ENCODE measurements at regions not wholly inside any gene's neighbourhood (a gene's known extent, or its start where the extent isn't known, plus 50 kb on each side); places are given as distances from the start of the nearest gene placed in this dataset.

DNA sequence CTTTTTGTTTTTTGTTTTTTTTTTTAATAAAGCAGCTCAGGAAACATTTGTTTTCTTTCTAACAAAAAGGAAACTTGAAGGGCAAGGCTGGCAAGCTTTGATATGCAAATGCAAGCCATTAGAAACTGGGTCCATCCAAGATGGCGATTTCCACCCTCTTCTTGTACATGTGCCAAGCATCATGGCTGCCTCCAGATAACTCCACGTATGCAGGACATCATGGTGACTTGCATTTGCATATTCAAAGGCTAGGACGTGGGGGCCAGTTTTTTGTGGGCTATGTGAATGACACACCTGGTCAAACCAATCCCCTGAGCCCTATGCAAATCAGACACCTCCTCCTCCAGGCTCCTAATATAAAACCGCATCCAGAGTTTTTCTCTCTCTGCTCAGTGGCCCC lies 692.6 kb downstream of the FAM133A start:
- Mint-ChIP-seq H3K36me3 (no peaks in the 10 kb centered on the region), H3K4me1 (no peaks in the 10 kb centered on the region), H3K27ac (peak overlapping the region in 1 of 8 donors; percentile 27), H3K4me3 (no peak overlapping the region), H3K27me3 (no peaks in the 10 kb centered on the region), H3K9me3 (peaks cover 0 to 6% (median 2%) of the 10 kb centered on the region in 5 donors)
- no peak overlapping the region for H3K4me3 ChIP-seq (ENCODE audit: low read length)
- POLR2A ChIA-PET, result no interaction called here
- no peak overlapping the region for H3K27ac ChIP-seq (ENCODE audit: low read depth, low read length)
- H3K27me3 ChIP-seq (ENCODE audit: insufficient read depth, low read length, poor library complexity, severe bottlenecking), result no peaks in the 10 kb centered on the region
- H3K4me1 ChIP-seq (ENCODE audit: insufficient read depth, low read length), result no peaks in the 10 kb centered on the region
- H3K9me3 ChIP-seq (ENCODE audit: low read length), result no peaks in the 10 kb centered on the region
- CTCF ChIA-PET, result no interaction called here
- no peaks in the 10 kb centered on the region for H3K36me3 ChIP-seq (ENCODE audit: insufficient read depth, low read length)
- no peak for DNase-seq

DNA sequence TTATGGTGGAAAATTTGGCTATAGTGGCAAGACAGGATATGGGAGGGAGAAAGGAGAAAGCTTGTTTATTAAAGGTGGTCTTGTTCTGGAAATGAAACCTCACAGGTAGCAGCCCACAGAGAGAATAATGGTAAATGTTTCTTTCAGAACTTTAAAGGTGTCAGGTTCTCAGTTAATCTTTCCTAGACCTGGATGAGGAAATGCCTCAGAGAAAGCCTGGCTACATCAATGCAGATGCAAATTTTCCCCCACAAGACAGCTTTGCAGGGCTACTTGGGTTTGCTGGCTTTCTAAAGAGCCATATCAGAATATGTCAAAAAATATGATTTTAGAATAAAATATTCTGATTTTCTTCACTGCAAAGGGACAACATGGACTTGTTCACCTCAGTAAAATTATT lies 715.0 kb downstream of the FAM133A start:
- no peaks in the 10 kb centered on the region for H3K9me3 ChIP-seq (ENCODE audit: low read length)
- Mint-ChIP-seq H3K27ac (no peak overlapping the region), H3K9me3 (peaks cover 2 to 19% (median 5%) of the 10 kb centered on the region in 5 donors), H3K4me1 (no peaks in the 10 kb centered on the region), H3K36me3 (no peaks in the 10 kb centered on the region), H3K27me3 (no peaks in the 10 kb centered on the region), H3K4me3 (no peak overlapping the region)
- no peak for DNase-seq
- no peak overlapping the region for H3K27ac ChIP-seq (ENCODE audit: low read depth, low read length)
- no peaks in the 10 kb centered on the region for H3K27me3 ChIP-seq (ENCODE audit: insufficient read depth, low read length, poor library complexity, severe bottlenecking)
- ChIA-PET CTCF (no interaction called here), POLR2A (no interaction called here)
- H3K36me3 ChIP-seq (ENCODE audit: insufficient read depth, low read length), result no peaks in the 10 kb centered on the region
- H3K4me3 ChIP-seq (ENCODE audit: low read length), result no peak overlapping the region
- no peaks in the 10 kb centered on the region for H3K4me1 ChIP-seq (ENCODE audit: insufficient read depth, low read length)

DNA sequence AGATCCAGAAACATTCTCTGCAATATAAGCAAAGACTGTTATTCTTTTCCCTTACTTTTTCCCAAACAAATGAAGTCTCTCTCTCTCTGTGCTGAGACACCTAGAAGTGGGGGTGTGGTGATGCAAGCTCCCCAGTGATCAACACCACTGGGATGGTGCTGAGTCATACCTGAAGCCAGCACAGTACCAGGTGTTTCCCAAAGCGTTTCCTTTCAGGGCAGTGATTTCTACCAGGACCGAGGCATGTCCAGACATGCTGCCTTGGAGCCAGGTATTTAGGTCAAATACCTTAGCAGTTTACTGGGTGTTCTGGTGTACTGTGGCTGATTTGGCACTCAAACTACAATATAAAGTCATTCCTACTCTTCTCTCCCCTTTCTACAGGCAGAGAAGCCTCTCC lies 726.5 kb downstream of the FAM133A start:
- POLR2A ChIA-PET, result no interaction called here
- CTCF ChIA-PET, result no interaction called here

GRCh38 chrX:94401426-94401825 lies 727.4 kb downstream of the FAM133A start:
- H3K4me3 ChIP-seq (ENCODE audit: low read length), result no peak overlapping the region
- ChIA-PET CTCF (no interaction called here), POLR2A (no interaction called here)
- no peaks in the 10 kb centered on the region for H3K27me3 ChIP-seq (ENCODE audit: insufficient read depth, low read length, poor library complexity, severe bottlenecking)
- H3K36me3 ChIP-seq (ENCODE audit: insufficient read depth, low read length), result no peaks in the 10 kb centered on the region
- no peaks in the 10 kb centered on the region for H3K4me1 ChIP-seq (ENCODE audit: insufficient read depth, low read length)
- no peaks in the 10 kb centered on the region for H3K4me1 Mint-ChIP-seq
- H3K27me3 Mint-ChIP-seq, result no peaks in the 10 kb centered on the region
- no peak overlapping the region for H3K27ac ChIP-seq (ENCODE audit: low read depth, low read length)
- no peak for DNase-seq
- H3K4me3 Mint-ChIP-seq, result no peak overlapping the region
- peaks cover 0 to 8% (median 6%) of the 10 kb centered on the region in 5 donors for H3K9me3 Mint-ChIP-seq
- H3K36me3 Mint-ChIP-seq, result no peaks in the 10 kb centered on the region
- H3K27ac Mint-ChIP-seq, result no peak overlapping the region
- no peaks in the 10 kb centered on the region for H3K9me3 ChIP-seq (ENCODE audit: low read length)

More for the DNA sequence above, 726.5 kb downstream of the FAM133A start:
- no peaks in the 10 kb centered on the region for H3K4me1 ChIP-seq (ENCODE audit: insufficient read depth, low read length)
- Mint-ChIP-seq H3K36me3 (no peaks in the 10 kb centered on the region), H3K4me3 (no peak overlapping the region), H3K9me3 (peaks cover 0 to 8% (median 6%) of the 10 kb centered on the region in 5 donors), H3K27me3 (no peaks in the 10 kb centered on the region), H3K4me1 (no peaks in the 10 kb centered on the region), H3K27ac (no peak overlapping the region)
- H3K4me3 ChIP-seq (ENCODE audit: low read length), result no peak overlapping the region
- no peaks in the 10 kb centered on the region for H3K36me3 ChIP-seq (ENCODE audit: insufficient read depth, low read length)
- H3K27me3 ChIP-seq (ENCODE audit: insufficient read depth, low read length, poor library complexity, severe bottlenecking), result no peaks in the 10 kb centered on the region
- no peak for DNase-seq
- H3K9me3 ChIP-seq (ENCODE audit: low read length), result no peaks in the 10 kb centered on the region
- no peak overlapping the region for H3K27ac ChIP-seq (ENCODE audit: low read depth, low read length)

- Histone ChIP-seq H3K27me3 (ENCODE audit: insufficient read depth, low read length, poor library complexity, severe bottlenecking) (no peaks in the 10 kb centered on the region), H3K4me1 (ENCODE audit: insufficient read depth, low read length) (no peaks in the 10 kb centered on the region), H3K27ac (ENCODE audit: low read depth, low read length) (no peak overlapping the region), H3K9me3 (ENCODE audit: low read length) (no peaks in the 10 kb centered on the region), H3K4me3 (ENCODE audit: low read length) (no peak overlapping the region), H3K36me3 (ENCODE audit: insufficient read depth, low read length) (no peaks in the 10 kb centered on the region)
- ChIA-PET POLR2A (no interaction called here), CTCF (no interaction called here)
- peak overlapping the region in 1 of 8 donors; percentile 57 for H3K27ac Mint-ChIP-seq
- H3K27me3 Mint-ChIP-seq, result peaks cover 0 to 1% of the 10 kb centered on the region in 2 donors
- H3K9me3 Mint-ChIP-seq, result peaks cover 0 to 4% (median 0%) of the 10 kb centered on the region in 5 donors
- no peak for DNase-seq
- H3K4me3 Mint-ChIP-seq, result peak overlapping the region in 1 of 7 donors; percentile 32
- no peaks in the 10 kb centered on the region for H3K36me3 Mint-ChIP-seq
- H3K4me1 Mint-ChIP-seq, result no peaks in the 10 kb centered on the region
Measured at GRCh38 chrX:94414746-94415145, 740.7 kb downstream of the FAM133A start.

DNA sequence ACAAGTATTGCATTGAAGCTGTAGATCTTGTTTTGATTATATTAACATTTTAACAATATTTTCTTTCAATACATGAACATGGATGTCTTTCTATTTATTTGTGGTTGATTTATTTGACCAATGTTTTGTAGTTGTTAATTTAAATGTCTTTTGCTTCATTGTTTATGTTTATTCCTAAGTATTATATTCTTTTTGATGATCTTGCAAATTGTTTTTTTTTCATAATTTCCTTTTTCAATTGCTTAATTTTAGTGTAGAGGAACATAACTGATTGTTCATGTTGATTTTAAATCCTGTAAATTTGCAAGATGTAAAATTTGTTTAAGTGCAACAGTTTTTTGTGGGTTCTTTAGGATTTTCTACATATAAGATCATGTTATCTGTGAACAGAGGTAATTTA lies 744.1 kb downstream of the FAM133A start:
- H3K27ac Mint-ChIP-seq, result no peak overlapping the region
- H3K36me3 ChIP-seq (ENCODE audit: insufficient read depth, low read length), result no peaks in the 10 kb centered on the region
- H3K9me3 ChIP-seq (ENCODE audit: low read length), result no peaks in the 10 kb centered on the region
- no peaks in the 10 kb centered on the region for H3K27me3 ChIP-seq (ENCODE audit: insufficient read depth, low read length, poor library complexity, severe bottlenecking)
- H3K36me3 Mint-ChIP-seq, result no peaks in the 10 kb centered on the region
- no peak for DNase-seq
- H3K4me3 Mint-ChIP-seq, result no peak overlapping the region
- no peaks in the 10 kb centered on the region for H3K4me1 Mint-ChIP-seq
- ChIA-PET CTCF (no interaction called here), POLR2A (no interaction called here)
- no peak overlapping the region for H3K27ac ChIP-seq (ENCODE audit: low read depth, low read length)
- no peaks in the 10 kb centered on the region for H3K4me1 ChIP-seq (ENCODE audit: insufficient read depth, low read length)
- H3K4me3 ChIP-seq (ENCODE audit: low read length), result no peak overlapping the region
- peaks cover 0 to 1% of the 10 kb centered on the region in 2 donors for H3K27me3 Mint-ChIP-seq
- H3K9me3 Mint-ChIP-seq, result peaks cover 0 to 4% (median 2%) of the 10 kb centered on the region in 5 donors

DNA sequence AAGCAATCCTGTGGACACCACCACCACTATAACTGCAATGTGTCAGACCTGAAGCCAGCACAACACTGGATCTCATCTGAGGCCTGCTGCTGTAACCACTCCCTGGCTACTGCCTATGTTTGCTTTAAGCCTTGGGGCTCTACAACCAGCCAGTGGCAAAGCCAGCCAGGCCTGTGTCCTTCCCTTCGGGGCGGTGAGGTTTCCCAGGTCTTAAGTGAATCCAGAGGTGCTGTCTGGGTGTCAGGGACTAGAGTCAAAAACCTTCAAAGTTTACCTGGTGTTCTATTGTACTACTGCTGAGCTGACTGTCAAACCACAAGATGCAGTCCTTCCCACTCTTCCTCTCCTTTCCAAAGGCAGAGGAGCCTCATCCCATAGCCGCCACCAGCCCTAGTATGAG lies 750.5 kb downstream of the FAM133A start:
- Mint-ChIP-seq H3K27me3 (no peaks in the 10 kb centered on the region), H3K9me3 (peaks cover 0 to 4% (median 2%) of the 10 kb centered on the region in 5 donors), H3K36me3 (no peaks in the 10 kb centered on the region), H3K4me3 (no peak overlapping the region), H3K4me1 (no peaks in the 10 kb centered on the region), H3K27ac (no peak overlapping the region)
- Histone ChIP-seq H3K4me3 (ENCODE audit: low read length) (no peak overlapping the region), H3K4me1 (ENCODE audit: insufficient read depth, low read length) (no peaks in the 10 kb centered on the region), H3K27me3 (ENCODE audit: insufficient read depth, low read length, poor library complexity, severe bottlenecking) (no peaks in the 10 kb centered on the region), H3K9me3 (ENCODE audit: low read length) (no peaks in the 10 kb centered on the region), H3K27ac (ENCODE audit: low read depth, low read length) (no peak overlapping the region), H3K36me3 (ENCODE audit: insufficient read depth, low read length) (no peaks in the 10 kb centered on the region)
- POLR2A ChIA-PET, result no interaction called here
- CTCF ChIA-PET, result no interaction called here
- DNase-seq, result no peak

DNA sequence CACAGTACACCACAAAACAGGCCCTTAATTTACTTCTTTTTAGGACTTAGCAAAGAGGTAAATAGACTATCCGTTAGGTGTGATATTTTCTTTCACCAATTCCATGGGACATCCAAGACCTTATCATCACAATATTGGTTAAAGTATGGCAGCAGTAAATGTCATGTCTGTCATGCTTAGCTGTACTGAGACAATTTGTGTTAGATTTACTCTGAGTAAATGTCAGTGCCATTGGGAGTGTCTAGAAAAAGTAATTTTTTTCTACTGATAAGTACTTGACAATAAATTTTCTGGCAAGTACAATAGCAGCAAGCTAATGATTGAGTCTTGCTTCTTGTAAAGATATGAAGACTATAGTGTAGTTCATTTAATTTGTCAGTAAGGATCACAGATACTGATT lies 756.1 kb downstream of the FAM133A start:
- Mint-ChIP-seq H3K27ac (no peak overlapping the region), H3K36me3 (no peaks in the 10 kb centered on the region), H3K27me3 (no peaks in the 10 kb centered on the region), H3K4me1 (no peaks in the 10 kb centered on the region), H3K4me3 (no peak overlapping the region), H3K9me3 (peaks cover 0 to 4% (median 2%) of the 10 kb centered on the region in 5 donors)
- Histone ChIP-seq H3K4me3 (ENCODE audit: low read length) (no peak overlapping the region), H3K27ac (ENCODE audit: low read depth, low read length) (no peak overlapping the region), H3K9me3 (ENCODE audit: low read length) (no peaks in the 10 kb centered on the region), H3K36me3 (ENCODE audit: insufficient read depth, low read length) (no peaks in the 10 kb centered on the region), H3K27me3 (ENCODE audit: insufficient read depth, low read length, poor library complexity, severe bottlenecking) (no peaks in the 10 kb centered on the region), H3K4me1 (ENCODE audit: insufficient read depth, low read length) (no peaks in the 10 kb centered on the region)
- no peak for DNase-seq
- CTCF ChIA-PET, result interaction anchor here (0.6 kb wide), 1 partner anchor 44 kb away, joined by 4 read pairs; no protein-coding TSS in a partner anchor
- POLR2A ChIA-PET, result no interaction called here

GRCh38 chrX:94435799-94436198 lies 761.8 kb downstream of the FAM133A start:
- no peaks in the 10 kb centered on the region for H3K4me1 ChIP-seq (ENCODE audit: insufficient read depth, low read length)
- ChIA-PET CTCF (no interaction called here), POLR2A (no interaction called here)
- H3K4me3 ChIP-seq (ENCODE audit: low read length), result no peak overlapping the region
- no peaks in the 10 kb centered on the region for H3K9me3 ChIP-seq (ENCODE audit: low read length)
- Mint-ChIP-seq H3K9me3 (peaks cover 0 to 10% (median 1%) of the 10 kb centered on the region in 5 donors), H3K27ac (no peak overlapping the region), H3K27me3 (peaks cover 0 to 3% of the 10 kb centered on the region in 2 donors), H3K4me1 (no peaks in the 10 kb centered on the region), H3K4me3 (no peak overlapping the region), H3K36me3 (no peaks in the 10 kb centered on the region)
- no peak overlapping the region for H3K27ac ChIP-seq (ENCODE audit: low read depth, low read length)
- no peaks in the 10 kb centered on the region for H3K36me3 ChIP-seq (ENCODE audit: insufficient read depth, low read length)
- DNase-seq, result no peak
- no peaks in the 10 kb centered on the region for H3K27me3 ChIP-seq (ENCODE audit: insufficient read depth, low read length, poor library complexity, severe bottlenecking)

Data from CD8-positive, alpha-beta memory T cell (primary cell).